RWPE1 (cell line): ENCODE measurements at regions not wholly inside any gene's neighbourhood (a gene's known extent, or its start where the extent isn't known, plus 50 kb on each side); places are given as distances from the start of the nearest gene placed in this dataset.
A peak's percentile ranks its signal among the peaks of the same experiment; 100 is the strongest.

Experiments
- CTCF ChIA-PET: fragments of 350-600 bp; sonication (Branson Sonifier 250); formaldehyde crosslinking; extraction: SDS; loops from one replicate; lab custom pipeline; 2021; lab: Yijun Ruan, JAX
- POLR2A ChIA-PET: fragments of 400-600 bp; formaldehyde crosslinking; extraction: SDS; loops from one replicate; lab custom pipeline; 2020; ENCODE audit warnings: antibody characterized with exemption; ENCODE audit not compliant: low non-redundant PET; lab: Yijun Ruan, JAX
- DNase-seq: peaks from one replicate; pipeline ENCODE4 v3.0.0; 2012; ENCODE audit warnings: low spot score
- H3K27ac ChIP-seq: fragments of 450-650 bp; 2 replicates; pipeline ENCODE4 v1.5.1; 2017
- CTCF ChIP-seq: fragments of 450-650 bp; conservative IDR thresholded peaks from 2 replicates; pipeline ENCODE4 v1.5.1; 2017; ENCODE audit warnings: low read depth, mild to moderate bottlenecking

GRCh38 chr17:68185820-68186219 lies 62.0 kb upstream of the AMZ2 start:
- CTCF ChIA-PET: interaction anchor here (0.7 kb wide), 1 partner anchor 15 kb away, joined by 3 read pairs; no protein-coding TSS in a partner anchor
- no peak for DNase-seq
- no peak overlapping the region for H3K27ac ChIP-seq
- TF ChIP-seq CTCF: no peak
- POLR2A ChIA-PET: no interaction called here

GRCh38 chr17:68190495-68190894 lies 57.3 kb upstream of the AMZ2 start:
- no peak overlapping the region for H3K27ac ChIP-seq
- no peak for DNase-seq
- ChIA-PET CTCF (no interaction called here), POLR2A (no interaction called here)
- TF ChIP-seq CTCF: no peak

GRCh38 chr17:68195667-68196393 lies 52.0 kb upstream of the AMZ2 start:
- ChIA-PET POLR2A (no interaction called here), CTCF (no interaction called here)
- peak; percentile 55 for DNase-seq

GRCh38 chr17:68196394-68197090 lies 51.3 kb upstream of the AMZ2 start:
- CTCF ChIA-PET: interaction anchor here (0.6 to 1.3 kb wide), 2 partner anchors 9 to 53 kb away, joined by 3 to 4 read pairs; no protein-coding TSS in a partner anchor
- no peak for DNase-seq
- POLR2A ChIA-PET: no interaction called here
- no peak overlapping the region for H3K27ac ChIP-seq
- TF ChIP-seq CTCF: no peak

More at GRCh38 chr17:68195667-68196393, 52.0 kb upstream of the AMZ2 start:
- no peak overlapping the region for H3K27ac ChIP-seq
- TF ChIP-seq CTCF: no peak

GRCh38 chr17:68197091-68197996 lies 50.5 kb upstream of the AMZ2 start:
- POLR2A ChIA-PET: no interaction called here
- DNase-seq: no peak
- no peak overlapping the region for H3K27ac ChIP-seq
- no peak for TF ChIP-seq CTCF
- CTCF ChIA-PET: interaction anchor here (0.6 to 1.3 kb wide), 4 partner anchors 8 to 52 kb away, joined by 3 to 4 read pairs (median 4); no protein-coding TSS in a partner anchor
